ENCODE measurements at regions not wholly inside any gene's neighbourhood (a gene's known extent, or its start where the extent isn't known, plus 50 kb on each side); places are given as distances from the start of the nearest gene placed in this dataset.

DNA sequence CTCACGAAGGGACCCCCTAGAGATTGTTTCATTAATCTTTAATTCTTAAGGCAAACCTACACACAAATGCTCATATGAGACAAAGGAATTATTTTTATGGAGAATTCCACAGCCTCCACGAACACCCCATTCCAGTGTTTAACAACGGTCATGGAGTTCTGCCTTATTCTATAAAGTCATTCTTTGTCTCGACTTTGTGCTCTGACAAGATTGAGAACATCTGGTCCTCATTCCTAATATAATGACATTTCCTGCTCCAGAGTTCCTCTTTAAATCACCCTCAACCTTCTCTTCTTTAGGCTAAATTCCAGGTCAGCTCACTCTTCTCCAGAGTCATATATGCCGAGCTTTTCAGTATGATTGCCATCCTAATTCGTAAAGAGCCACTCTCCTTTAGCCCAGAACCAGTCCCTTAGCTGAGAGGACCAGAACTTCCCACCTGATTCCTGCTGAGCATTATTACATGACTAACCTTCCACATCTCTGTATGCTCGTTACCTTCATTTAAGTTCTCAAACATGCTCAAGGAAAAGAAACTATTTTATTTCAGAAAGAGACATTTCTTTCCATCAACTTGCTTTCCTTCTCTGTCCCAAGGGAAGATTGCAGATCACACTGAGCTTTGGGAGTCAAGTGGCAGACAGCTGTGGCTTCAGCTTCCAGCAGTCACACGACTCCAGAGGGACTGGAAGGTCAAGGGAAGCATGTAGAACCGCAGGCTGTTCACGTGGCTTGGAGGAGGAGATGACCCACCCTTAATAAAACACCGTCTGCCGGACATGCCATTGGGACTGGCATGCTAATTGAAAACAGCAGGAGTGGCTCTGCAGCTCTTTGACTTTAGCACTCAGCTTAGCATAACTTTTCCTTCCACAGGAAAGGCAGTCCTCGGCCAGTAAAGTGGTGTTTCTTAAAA, 467.1 kb upstream of the HSF2 start:
- H3K9ac ChIP-seq (ENCODE audit: low read length): no peak overlapping the region
- BruUV-seq (replicated peaks): no TSS peak

DNA sequence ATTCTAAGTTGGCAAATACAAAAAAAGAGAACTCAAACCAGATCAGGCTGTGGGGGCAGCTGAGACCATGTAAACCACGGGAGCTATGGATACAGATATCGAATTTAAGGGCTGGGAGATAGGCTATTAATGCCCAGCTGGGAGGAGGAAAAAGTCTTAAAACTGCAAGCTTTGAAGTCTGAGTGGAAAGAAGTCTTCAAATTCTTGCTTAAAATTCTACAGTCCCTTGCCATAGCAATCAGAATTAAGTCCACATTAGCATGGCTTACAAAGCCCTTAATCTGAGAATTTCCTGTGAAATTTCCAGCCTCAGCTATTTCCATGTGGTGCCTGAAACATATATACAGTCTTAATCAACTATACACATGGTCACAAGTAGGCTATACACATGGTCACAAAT, 465.0 kb upstream of the HSF2 start:
- TF ChIP-seq, protein P1, sequence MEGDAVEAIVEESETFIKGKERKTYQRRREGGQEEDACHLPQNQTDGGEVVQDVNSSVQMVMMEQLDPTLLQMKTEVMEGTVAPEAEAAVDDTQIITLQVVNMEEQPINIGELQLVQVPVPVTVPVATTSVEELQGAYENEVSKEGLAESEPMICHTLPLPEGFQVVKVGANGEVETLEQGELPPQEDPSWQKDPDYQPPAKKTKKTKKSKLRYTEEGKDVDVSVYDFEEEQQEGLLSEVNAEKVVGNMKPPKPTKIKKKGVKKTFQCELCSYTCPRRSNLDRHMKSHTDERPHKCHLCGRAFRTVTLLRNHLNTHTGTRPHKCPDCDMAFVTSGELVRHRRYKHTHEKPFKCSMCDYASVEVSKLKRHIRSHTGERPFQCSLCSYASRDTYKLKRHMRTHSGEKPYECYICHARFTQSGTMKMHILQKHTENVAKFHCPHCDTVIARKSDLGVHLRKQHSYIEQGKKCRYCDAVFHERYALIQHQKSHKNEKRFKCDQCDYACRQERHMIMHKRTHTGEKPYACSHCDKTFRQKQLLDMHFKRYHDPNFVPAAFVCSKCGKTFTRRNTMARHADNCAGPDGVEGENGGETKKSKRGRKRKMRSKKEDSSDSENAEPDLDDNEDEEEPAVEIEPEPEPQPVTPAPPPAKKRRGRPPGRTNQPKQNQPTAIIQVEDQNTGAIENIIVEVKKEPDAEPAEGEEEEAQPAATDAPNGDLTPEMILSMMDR (conservative IDR thresholded peaks at IDR 0.05; ENCODE audit: low read depth, low read length): no peak
- TF ChIP-seq EZH2 (IDR thresholded peaks at IDR 0.05; ENCODE audit: low read length, unreplicated experiment): no peak
- CTCF ChIA-PET: no interaction called here
- H3F3A ChIP-seq (ENCODE audit: low read length, unreplicated experiment): no peaks in the 10 kb centered on the region
- H3K4me1 ChIP-seq (ENCODE audit: insufficient read depth, low read length): no peaks in the 10 kb centered on the region; the same call in 1 of the 2 replicates
- H3K36me3 ChIP-seq (ENCODE audit: low read depth, low read length): no peaks in the 10 kb centered on the region
- no peak overlapping the region for H2AFZ ChIP-seq (ENCODE audit: low read length)
- H3K9me2 ChIP-seq (replicated peaks; ENCODE audit: low read length): no peaks in the 10 kb centered on the region
- no peaks in the 10 kb centered on the region for H4K20me1 ChIP-seq (ENCODE audit: low read length)
- POLR2A ChIA-PET (ENCODE audit: unreplicated experiment): no interaction called here
- no peak overlapping the region for H3K4me3 ChIP-seq (ENCODE audit: low read length)
- no peak overlapping the region for H3K4me2 ChIP-seq (ENCODE audit: low read length)
- no peak overlapping the region for H3K9ac ChIP-seq (ENCODE audit: low read length)
- no TSS peak for BruUV-seq (replicated peaks)
- intact Hi-C loops (cut with micrococcal nuclease): no loop called here
- H3K9me3 ChIP-seq (ENCODE audit: low read length): no peaks in the 10 kb centered on the region
- ATAC-seq: no peak
- no peak for DNase-seq
- H3K27me3 ChIP-seq (ENCODE audit: low read length): no peaks in the 10 kb centered on the region
- H3K27ac ChIP-seq (ENCODE audit: low read length): no peak overlapping the region
- H3K79me2 ChIP-seq (ENCODE audit: low read length): no peaks in the 10 kb centered on the region

More for the DNA sequence above, 467.1 kb upstream of the HSF2 start:
- Histone ChIP-seq H4K20me1 (ENCODE audit: low read length) (no peaks in the 10 kb centered on the region), H2AFZ (ENCODE audit: low read length) (no peak overlapping the region; the same call in 1 of the 2 replicates), H3K9me2 (replicated peaks; ENCODE audit: low read length) (no peaks in the 10 kb centered on the region), H3K27ac (ENCODE audit: low read length) (no peak overlapping the region), H3K36me3 (ENCODE audit: low read depth, low read length) (no peaks in the 10 kb centered on the region), H3K9me3 (ENCODE audit: low read length) (no peaks in the 10 kb centered on the region), H3K4me3 (ENCODE audit: low read length) (no peak overlapping the region), H3K79me2 (ENCODE audit: low read length) (no peaks in the 10 kb centered on the region), H3K27me3 (ENCODE audit: low read length) (no peaks in the 10 kb centered on the region), H3K4me2 (ENCODE audit: low read length) (peak overlapping the region; percentile 13; the same call in 1 of the 2 replicates), H3F3A (ENCODE audit: low read length, unreplicated experiment) (no peaks in the 10 kb centered on the region), H3K4me1 (ENCODE audit: insufficient read depth, low read length) (no peaks in the 10 kb centered on the region; the same call in 1 of the 2 replicates)
- ATAC-seq (no peak; the same call in 1 of the 2 replicates), DNase-seq (peak; percentile 51)
- TF ChIP-seq EZH2phosphoT487 (IDR thresholded peaks at IDR 0.05; ENCODE audit: borderline replicate concordance, low read length) (no peak), EZH2 (IDR thresholded peaks at IDR 0.05; ENCODE audit: low read length, unreplicated experiment) (no peak)
- TF ChIP-seq, protein P1 (conservative IDR thresholded peaks at IDR 0.05; ENCODE audit: low read depth, low read length): no peak
- intact Hi-C loops (cut with micrococcal nuclease): no loop called here
- CTCF ChIA-PET: no interaction called here
- POLR2A ChIA-PET (ENCODE audit: unreplicated experiment): no interaction called here

DNA sequence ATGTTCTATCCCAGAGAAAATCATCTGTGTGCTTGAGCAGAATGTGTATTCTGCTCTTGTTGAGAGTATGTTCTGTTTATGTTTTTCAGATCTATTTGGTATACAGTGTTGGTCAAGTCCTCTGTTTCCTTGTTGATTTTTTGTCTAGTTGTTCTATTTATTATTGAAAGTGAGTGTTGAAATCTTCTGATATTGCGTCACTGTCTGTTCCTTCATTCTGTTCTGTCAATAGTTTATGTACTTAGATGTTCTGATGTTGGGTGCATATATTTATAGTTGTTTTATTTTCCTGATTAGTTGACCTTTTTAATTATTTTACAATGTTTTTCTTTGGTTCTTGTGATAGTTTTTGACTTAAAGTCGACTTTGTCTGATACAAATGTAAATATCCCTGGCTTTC, 458.7 kb upstream of the HSF2 start:
- CTCF ChIA-PET: no interaction called here
- TF ChIP-seq EZH2 (IDR thresholded peaks at IDR 0.05; ENCODE audit: low read length, unreplicated experiment): no peak
- TF ChIP-seq, protein P1 (conservative IDR thresholded peaks at IDR 0.05; ENCODE audit: low read depth, low read length): no peak
- TF ChIP-seq EZH2phosphoT487 (IDR thresholded peaks at IDR 0.05; ENCODE audit: borderline replicate concordance, low read length): no peak
- no peaks in the 10 kb centered on the region for H3K9me3 ChIP-seq (ENCODE audit: low read length)
- ATAC-seq (no peak), DNase-seq (no peak)
- H4K20me1 ChIP-seq (ENCODE audit: low read length): no peaks in the 10 kb centered on the region
- POLR2A ChIA-PET (ENCODE audit: unreplicated experiment): no interaction called here
- H3K4me2 ChIP-seq (ENCODE audit: low read length): no peak overlapping the region
- H3F3A ChIP-seq (ENCODE audit: low read length, unreplicated experiment): no peaks in the 10 kb centered on the region
- intact Hi-C loops (cut with micrococcal nuclease): no loop called here
- H2AFZ ChIP-seq (ENCODE audit: low read length): no peak overlapping the region
- H3K4me3 ChIP-seq (ENCODE audit: low read length): no peak overlapping the region
- no peaks in the 10 kb centered on the region for H3K36me3 ChIP-seq (ENCODE audit: low read depth, low read length)
- no TSS peak for BruUV-seq (replicated peaks)
- H3K79me2 ChIP-seq (ENCODE audit: low read length): no peaks in the 10 kb centered on the region
- no peaks in the 10 kb centered on the region for H3K9me2 ChIP-seq (replicated peaks; ENCODE audit: low read length)
- H3K9ac ChIP-seq (ENCODE audit: low read length): no peak overlapping the region
- H3K27ac ChIP-seq (ENCODE audit: low read length): no peak overlapping the region
- H3K27me3 ChIP-seq (ENCODE audit: low read length): peaks cover 3% of the 10 kb centered on the region; the same call in 1 of the 2 replicates
- H3K4me1 ChIP-seq (ENCODE audit: insufficient read depth, low read length): no peaks in the 10 kb centered on the region

All from PC-3 (cell line).